ENCODE measurements at regions not wholly inside any gene's neighbourhood (a gene's known extent, or its start where the extent isn't known, plus 50 kb on each side); places are given as distances from the start of the nearest gene placed in this dataset.
"Not testable (repeated sequence)": the region's sequence is repeated elsewhere in the genome, so short reads cannot be mapped to it uniquely, and the experiment has no call there.

DNA sequence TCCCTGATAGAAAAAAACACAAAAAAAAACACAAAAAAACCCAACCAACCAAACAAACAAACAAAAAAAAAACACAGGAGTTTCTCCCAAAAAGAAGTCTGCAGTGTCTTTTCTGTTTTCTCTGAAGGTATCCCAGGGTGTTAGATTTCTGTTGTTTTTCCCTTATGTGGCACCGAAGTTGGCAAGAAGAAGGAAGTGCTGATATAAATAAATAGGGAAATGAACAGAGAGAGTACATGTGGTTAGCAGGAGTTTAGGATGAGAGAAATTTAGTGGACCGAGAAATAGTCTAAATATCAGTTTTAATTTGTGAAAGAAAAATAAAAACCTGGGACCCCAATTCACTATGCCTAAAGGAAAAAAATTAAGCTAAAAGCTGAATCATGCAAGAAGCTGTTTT is 287.0 kb upstream of the SGCG start:
- DNase-seq (ENCODE audit: low spot score) = no peak

DNA sequence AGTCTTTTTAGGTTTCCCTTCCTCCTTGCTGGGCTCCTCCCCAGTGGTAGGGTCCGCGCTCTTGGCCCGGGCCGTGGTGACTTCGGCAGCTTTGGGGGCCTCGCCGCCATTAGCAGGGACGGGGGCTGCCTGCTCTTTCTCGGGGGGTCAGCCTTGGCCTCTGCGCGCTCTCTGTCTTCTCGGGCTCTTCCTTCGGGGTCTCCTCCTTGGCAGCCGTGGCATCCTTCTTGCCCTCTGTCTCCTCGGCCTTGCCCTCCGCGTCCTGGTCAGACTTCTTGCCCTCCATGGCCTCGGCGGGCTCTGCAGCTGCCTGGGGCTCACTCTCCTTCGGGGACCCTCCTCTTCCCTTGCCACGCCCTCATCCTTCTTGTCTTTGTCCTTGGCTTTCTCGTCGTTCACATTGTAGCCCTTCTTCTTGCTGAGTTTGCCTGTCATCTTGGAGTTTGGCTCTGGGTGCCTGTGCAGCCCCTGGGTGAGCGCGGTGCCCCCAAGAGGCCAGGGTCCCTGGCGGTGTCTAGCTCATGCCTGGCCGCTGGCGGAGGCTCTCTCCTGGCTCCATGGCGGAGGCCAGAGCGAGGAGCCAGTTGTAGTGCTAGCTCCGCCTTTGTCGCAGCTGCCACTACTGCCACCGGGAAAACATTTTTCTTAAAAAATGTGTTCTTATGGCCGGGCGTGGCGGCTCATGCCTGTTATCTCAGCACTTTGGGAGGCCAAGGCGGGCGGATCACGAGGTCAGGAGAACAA is 283.0 kb upstream of the SGCG start:
- DNase-seq (ENCODE audit: low spot score) = no peak

- DNase-seq (ENCODE audit: low spot score) = not testable (repeated sequence)
These were observed 280.3 kb upstream of the SGCG start for GRCh38 chr13:22900416-22900951.

DNA sequence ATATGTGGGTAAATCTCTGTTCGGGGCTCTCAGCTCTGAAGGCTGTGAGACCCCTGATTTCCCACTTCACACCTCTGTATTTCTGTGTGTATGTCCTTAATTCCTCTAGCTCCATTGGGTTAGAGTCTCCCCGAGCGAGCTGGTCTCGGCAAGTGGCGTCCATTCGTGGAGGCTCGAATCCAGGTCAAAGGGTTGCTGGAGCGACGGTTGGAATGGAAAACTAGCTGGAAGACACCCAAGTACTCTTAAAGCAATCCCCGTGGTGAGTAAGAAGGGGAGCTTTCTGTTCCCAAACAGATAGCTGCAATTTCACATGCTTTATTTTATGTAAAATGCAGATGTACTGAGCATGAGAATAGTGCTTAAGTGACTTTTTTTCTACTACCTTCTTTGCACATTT is 277.5 kb upstream of the SGCG start:
- DNase-seq (ENCODE audit: low spot score) = no peak

- DNase-seq (ENCODE audit: low spot score) = no peak
These were observed 276.9 kb upstream of the SGCG start for GRCh38 chr13:22903925-22904324.

DNA sequence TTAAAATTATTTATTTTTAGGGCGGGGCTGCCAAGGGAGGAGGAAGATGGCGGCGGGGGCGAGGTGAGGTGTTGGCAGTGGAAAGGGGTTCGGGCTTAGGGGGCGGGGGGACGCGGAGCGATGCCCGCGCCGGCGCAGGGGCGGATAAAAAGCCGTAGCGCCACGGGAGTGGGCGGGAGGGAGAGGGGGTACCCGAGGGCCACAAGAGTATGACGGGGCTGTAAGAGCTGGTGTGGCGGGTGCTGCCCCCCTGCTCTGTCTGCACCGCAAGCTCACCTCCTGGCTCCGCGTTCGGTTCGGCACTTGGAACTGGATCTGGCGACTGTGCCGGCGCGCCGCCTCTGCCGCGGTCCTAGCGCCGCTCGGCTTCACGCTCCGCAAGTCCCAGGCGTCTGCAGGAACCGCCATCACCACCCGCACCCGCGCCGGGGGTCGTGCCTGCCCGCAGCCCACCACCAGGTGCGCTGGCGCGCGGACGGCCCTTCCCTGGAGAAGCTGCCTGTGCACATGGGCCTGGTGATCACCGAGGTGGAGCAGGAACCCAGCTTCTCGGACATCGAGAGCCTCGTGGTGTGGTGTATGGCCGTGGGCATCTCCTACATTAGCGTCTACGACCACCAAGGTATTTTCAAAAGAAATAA is 265.2 kb upstream of the SGCG start:
- peak; percentile 84 for DNase-seq (ENCODE audit: low spot score)

GRCh38 chr13:22916276-22916675 is 264.5 kb upstream of the SGCG start:
- peak; percentile 55 for DNase-seq (ENCODE audit: low spot score)

- peak; percentile 30 for DNase-seq (ENCODE audit: low spot score)
These were observed 254.7 kb upstream of the SGCG start for GRCh38 chr13:22925881-22926747.

- DNase-seq (ENCODE audit: low spot score) = no peak
These were observed 253.9 kb upstream of the SGCG start for GRCh38 chr13:22926748-22927400.

- not testable (repeated sequence) for DNase-seq (ENCODE audit: low spot score)
These were observed 252.9 kb upstream of the SGCG start for GRCh38 chr13:22927845-22928244.

GRCh38 chr13:22929381-22930126 is 251.2 kb upstream of the SGCG start:
- DNase-seq (ENCODE audit: low spot score) = no peak

GRCh38 chr13:22931576-22931975 is 249.2 kb upstream of the SGCG start:
- no peak for DNase-seq (ENCODE audit: low spot score)

- not testable (repeated sequence) for DNase-seq (ENCODE audit: low spot score)
These were observed 248.0 kb upstream of the SGCG start for GRCh38 chr13:22932632-22933412.

DNA sequence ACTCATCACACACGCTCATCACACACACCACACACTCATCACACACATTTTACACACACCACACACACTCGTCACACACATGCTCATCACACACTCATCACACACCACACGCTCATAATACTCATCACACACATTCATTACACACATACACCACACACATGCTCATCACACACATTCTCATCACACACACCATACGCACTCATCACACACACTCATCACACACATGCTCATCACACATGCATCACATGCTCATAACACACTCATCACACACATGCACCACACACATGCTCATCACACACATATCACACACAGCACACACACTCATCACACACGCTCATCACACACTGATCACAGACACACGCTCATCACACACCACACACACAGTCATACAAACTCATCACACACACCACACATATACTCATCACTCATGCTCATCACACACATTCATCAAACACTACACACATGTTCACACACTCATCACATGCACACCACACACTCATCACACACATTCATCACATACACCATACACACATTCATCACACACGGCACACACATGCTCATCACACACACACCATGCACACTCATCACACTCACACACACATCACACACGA is 247.1 kb upstream of the SGCG start:
- DNase-seq (ENCODE audit: low spot score) = no peak

GRCh38 chr13:22934744-22935523 is 245.8 kb upstream of the SGCG start:
- no peak for DNase-seq (ENCODE audit: low spot score)

DNA sequence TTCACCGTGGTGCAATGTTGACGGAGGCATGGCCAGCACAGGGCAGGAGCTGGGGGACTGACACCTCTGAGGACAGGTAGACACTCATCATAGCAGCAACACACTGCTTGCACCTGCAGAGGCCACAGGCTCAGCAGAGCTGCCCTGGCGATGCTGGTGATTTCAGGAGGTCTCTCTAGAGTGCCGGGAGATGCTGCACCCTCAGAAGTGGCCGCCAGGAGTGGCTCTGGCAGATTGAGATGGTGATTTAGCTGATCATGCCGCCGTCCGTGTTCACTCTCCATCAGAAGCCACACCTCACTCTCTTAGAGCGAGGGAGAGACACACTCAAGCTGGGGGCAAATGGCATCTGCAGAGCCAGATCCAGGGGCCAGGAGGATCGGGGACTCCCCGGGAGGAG is 244.6 kb upstream of the SGCG start:
- DNase-seq (ENCODE audit: low spot score) = no peak

DNA sequence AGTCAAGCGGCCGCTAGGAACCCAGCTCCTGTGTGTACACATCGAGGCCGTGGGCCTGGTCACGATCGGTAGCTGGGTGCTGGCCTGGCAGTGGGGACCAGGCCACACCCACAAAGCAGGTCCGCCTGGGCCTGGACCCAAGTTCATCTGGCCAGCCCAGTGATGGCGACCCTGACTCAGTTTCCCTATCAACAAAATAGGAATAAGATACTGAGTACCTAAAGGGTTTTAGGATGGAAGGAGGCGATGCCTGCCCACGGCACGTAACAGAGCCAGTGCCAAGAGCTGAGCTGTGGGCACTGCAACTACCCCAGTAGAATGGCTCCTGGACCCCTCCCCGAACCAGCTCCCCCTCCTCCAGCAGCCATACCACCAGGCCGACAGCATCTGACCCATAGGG is 243.5 kb upstream of the SGCG start:
- DNase-seq (ENCODE audit: low spot score) = no peak

DNA sequence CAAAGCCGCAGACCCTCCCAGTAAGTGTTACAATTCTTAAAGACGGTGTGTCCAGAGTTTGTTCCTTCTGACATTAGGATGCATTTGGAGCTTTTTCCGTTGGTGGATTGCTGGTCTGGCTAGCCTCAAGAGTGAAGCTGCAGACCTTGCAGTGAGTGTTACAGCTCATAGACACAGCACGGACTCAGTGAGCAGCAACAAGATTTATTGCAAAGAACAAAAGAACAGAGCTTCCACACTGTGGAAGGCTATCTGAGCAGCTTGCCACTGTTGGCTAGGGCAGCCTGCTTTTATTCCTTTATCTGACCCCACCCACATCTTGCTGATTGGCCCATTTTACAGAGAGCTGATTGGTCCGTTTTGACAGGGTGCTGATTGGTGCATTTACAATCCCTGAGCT is 242.8 kb upstream of the SGCG start:
- no peak for DNase-seq (ENCODE audit: low spot score)

GRCh38 chr13:22938576-22938975 is 242.2 kb upstream of the SGCG start:
- DNase-seq (ENCODE audit: low spot score) = no peak

All from cerebellar cortex (tissue), 1 donor.